Keratinocyte (primary cell): ENCODE measurements at regions not wholly inside any gene's neighbourhood (a gene's known extent, or its start where the extent isn't known, plus 50 kb on each side); places are given as distances from the start of the nearest gene placed in this dataset.

Experiments used
- DNase-seq: peaks from one replicate; pipeline ENCODE4 v3.0.0-alpha.2; 2011; ENCODE audit warnings: low read depth, missing footprints, low spot score
- FAIRE-seq: peaks from 2 replicates; lab custom pipeline; 2011; peaks lifted over from hg19 to GRCh38; lab: Jason Lieb, UNC
- H2AFZ ChIP-seq: 2 replicates; pipeline ENCODE4 v1.6.0; 2012; ENCODE audit warnings: low read length, control low read depth, inconsistent platforms; ENCODE audit not compliant: control insufficient read depth
- H3K27ac ChIP-seq: 2 replicates; pipeline ENCODE4 v1.5.1; 2011; ENCODE audit warnings: low read length; ENCODE audit not compliant: control insufficient read depth, insufficient read depth
- H3K27me3 ChIP-seq: 3 replicates; pipeline ENCODE4 v1.6.0; 2011; ENCODE audit warnings: low read length; ENCODE audit not compliant: control insufficient read depth, insufficient read depth; ENCODE audit errors: extremely low read depth
- H3K36me3 ChIP-seq, 2 experiments: 2 replicates in 1 of 2; 3 replicates in 1 of 2; pipeline ENCODE4 v1.5.1; 2011; ENCODE audit warnings: low read length in 2 of 2, mild to moderate bottlenecking in 1 of 2; ENCODE audit not compliant: control insufficient read depth in 2 of 2, insufficient read depth in 2 of 2; ENCODE audit errors: extremely low read depth in 1 of 2
- H3K4me1 ChIP-seq: 3 replicates; pipeline ENCODE4 v1.5.1; 2011; ENCODE audit warnings: low read length; ENCODE audit not compliant: control insufficient read depth, insufficient read depth; ENCODE audit errors: extremely low read depth
- H3K4me2 ChIP-seq: 3 replicates; pipeline ENCODE4 v1.6.0; 2011; ENCODE audit warnings: low read depth, low read length; ENCODE audit not compliant: control insufficient read depth, insufficient read depth; ENCODE audit errors: extremely low read depth
- H3K4me3 ChIP-seq, 3 experiments: fragments of 200-600 bp in 1 of 3; sonication (generic) in 1 of 3; 2 replicates in 2 of 3; 3 replicates in 1 of 3; pipeline ENCODE4 v1.5.1; 2011 to 2016; ENCODE audit warnings: low read length in 3 of 3, mild to moderate bottlenecking in 3 of 3, control low read depth in 2 of 3, inconsistent platforms in 1 of 3, low read depth in 1 of 3, mixed read lengths in 1 of 3, mixed run types in 1 of 3, moderate library complexity in 1 of 3; ENCODE audit not compliant: control insufficient read depth in 2 of 3, insufficient read depth in 2 of 3; ENCODE audit errors: extremely low read depth in 1 of 3
- H3K79me2 ChIP-seq: 2 replicates; pipeline ENCODE4 v1.6.0; 2012; ENCODE audit warnings: low read length; ENCODE audit not compliant: control insufficient read depth, insufficient read depth
- H3K9ac ChIP-seq: 3 replicates; pipeline ENCODE4 v1.6.0; 2011; ENCODE audit warnings: low read length; ENCODE audit not compliant: control insufficient read depth, insufficient read depth; ENCODE audit errors: extremely low read depth
- H3K9me1 ChIP-seq: 3 replicates; pipeline ENCODE4 v1.6.0; 2011; ENCODE audit warnings: low read length; ENCODE audit not compliant: control insufficient read depth, insufficient read depth; ENCODE audit errors: extremely low read depth
- H3K9me3 ChIP-seq: 2 replicates; pipeline ENCODE4 v1.5.1; 2012; ENCODE audit warnings: low read depth, low read length; ENCODE audit not compliant: control insufficient read depth
- H4K20me1 ChIP-seq: 3 replicates; pipeline ENCODE4 v1.6.0; 2011; ENCODE audit warnings: low read length; ENCODE audit not compliant: control insufficient read depth, insufficient read depth; ENCODE audit errors: extremely low read depth
- EZH2 ChIP-seq: IDR thresholded peaks from one replicate; pipeline ENCODE4 v1.6.1; 2012; ENCODE audit warnings: inconsistent platforms, mild to moderate bottlenecking, low read length, moderate library complexity
- dilution Hi-C: fragments of 300-500 bp; cut with MboI; formaldehyde crosslinking; loops from one replicate; pipeline ENCODE4 v1.7.0; 2020; ENCODE audit warnings: low sequenced_read_pairs; ENCODE audit not compliant: extremely low pct_ligation_motif_present
- TF ChIP-seq, protein P1 (sequence below), 3 experiments: IDR thresholded peaks in 1 of 3; conservative IDR thresholded peaks in 1 of 3; optimal IDR thresholded peaks in 1 of 3; 2 replicates in 2 of 3; 3 replicates in 1 of 3; pipeline versions ENCODE3 to v1.5.1; 2011; ENCODE audit warnings: low read length in 3 of 3, mild to moderate bottlenecking in 3 of 3, moderate library complexity in 2 of 3, control low read depth in 1 of 3, inconsistent platforms in 1 of 3; ENCODE audit not compliant: insufficient read depth in 2 of 3; ENCODE audit errors: extremely low read depth in 1 of 3

DNA sequence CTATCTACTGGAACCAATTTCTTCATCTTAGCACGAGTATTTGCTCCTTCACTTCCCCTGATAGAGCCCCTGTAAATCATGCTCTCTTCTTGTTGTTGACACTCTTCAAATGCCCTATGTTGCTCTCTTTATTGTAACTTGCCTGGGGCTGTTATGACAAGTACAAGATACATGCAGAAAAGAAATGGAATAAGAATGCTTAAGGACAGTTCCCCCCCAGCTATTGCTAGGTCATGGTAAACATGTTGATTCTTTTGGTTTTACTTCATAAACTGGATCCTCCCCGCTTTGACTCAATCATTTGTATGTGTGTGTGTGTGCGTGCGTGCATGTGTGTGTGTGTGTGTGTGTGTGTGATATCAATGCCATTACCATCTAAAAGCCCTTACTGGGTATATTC lies 368.5 kb upstream of the CNTNAP5 start:
- Histone ChIP-seq H3K4me2 (no peak overlapping the region), H3K36me3 (no peaks in the 10 kb centered on the region), H4K20me1 (no peaks in the 10 kb centered on the region), H3K9ac (no peak overlapping the region), H3K9me1 (no peaks in the 10 kb centered on the region), H3K27ac (no peak overlapping the region), H3K79me2 (no peaks in the 10 kb centered on the region), H2AFZ (no peak overlapping the region), H3K27me3 (no peaks in the 10 kb centered on the region), H3K4me3 (no peak overlapping the region), H3K9me3 (no peaks in the 10 kb centered on the region), H3K4me1 (no peaks in the 10 kb centered on the region)
- no peak for FAIRE-seq
- TF ChIP-seq, protein P1, sequence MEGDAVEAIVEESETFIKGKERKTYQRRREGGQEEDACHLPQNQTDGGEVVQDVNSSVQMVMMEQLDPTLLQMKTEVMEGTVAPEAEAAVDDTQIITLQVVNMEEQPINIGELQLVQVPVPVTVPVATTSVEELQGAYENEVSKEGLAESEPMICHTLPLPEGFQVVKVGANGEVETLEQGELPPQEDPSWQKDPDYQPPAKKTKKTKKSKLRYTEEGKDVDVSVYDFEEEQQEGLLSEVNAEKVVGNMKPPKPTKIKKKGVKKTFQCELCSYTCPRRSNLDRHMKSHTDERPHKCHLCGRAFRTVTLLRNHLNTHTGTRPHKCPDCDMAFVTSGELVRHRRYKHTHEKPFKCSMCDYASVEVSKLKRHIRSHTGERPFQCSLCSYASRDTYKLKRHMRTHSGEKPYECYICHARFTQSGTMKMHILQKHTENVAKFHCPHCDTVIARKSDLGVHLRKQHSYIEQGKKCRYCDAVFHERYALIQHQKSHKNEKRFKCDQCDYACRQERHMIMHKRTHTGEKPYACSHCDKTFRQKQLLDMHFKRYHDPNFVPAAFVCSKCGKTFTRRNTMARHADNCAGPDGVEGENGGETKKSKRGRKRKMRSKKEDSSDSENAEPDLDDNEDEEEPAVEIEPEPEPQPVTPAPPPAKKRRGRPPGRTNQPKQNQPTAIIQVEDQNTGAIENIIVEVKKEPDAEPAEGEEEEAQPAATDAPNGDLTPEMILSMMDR (optimal IDR thresholded peaks at IDR 0.05 in 1 of 3, IDR thresholded peaks at IDR 0.05 in 1 of 3, conservative IDR thresholded peaks at IDR 0.05 in 1 of 3; ENCODE audit: extremely low read depth in 1 of 3, insufficient read depth in 2 of 3, low read length in 3 of 3) = no peak
- no peak for TF ChIP-seq EZH2
- dilution Hi-C loops = no loop called here
- no peak for DNase-seq

DNA sequence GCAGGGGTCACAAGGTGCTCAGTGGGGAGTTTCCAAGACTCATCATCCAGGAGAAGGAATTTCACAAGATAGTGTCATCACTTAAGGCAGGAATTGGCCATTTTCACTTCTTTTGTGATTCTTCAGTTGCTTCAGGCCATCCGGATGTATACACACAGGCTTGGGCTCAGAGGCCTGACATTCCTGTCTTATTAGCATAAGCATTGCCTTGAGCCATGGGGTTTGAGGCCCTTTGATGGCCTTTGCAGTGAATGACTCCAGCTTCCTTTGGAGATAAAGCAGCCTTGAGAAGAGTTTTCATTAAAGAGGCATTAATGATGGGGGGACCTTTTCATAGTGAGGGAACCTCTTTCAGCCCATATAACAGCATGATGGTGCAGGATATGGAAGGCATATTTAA lies 366.0 kb upstream of the CNTNAP5 start:
- DNase-seq = no peak
- dilution Hi-C loops = no loop called here

More for the DNA sequence above, 366.0 kb upstream of the CNTNAP5 start:
- Histone ChIP-seq H3K36me3 (no peaks in the 10 kb centered on the region), H4K20me1 (no peaks in the 10 kb centered on the region), H3K9me1 (no peaks in the 10 kb centered on the region), H3K27ac (no peak overlapping the region), H2AFZ (no peak overlapping the region), H3K79me2 (no peaks in the 10 kb centered on the region), H3K4me1 (no peaks in the 10 kb centered on the region), H3K4me3 (no peak overlapping the region), H3K9ac (no peak overlapping the region), H3K4me2 (no peak overlapping the region), H3K27me3 (no peaks in the 10 kb centered on the region), H3K9me3 (no peaks in the 10 kb centered on the region)
- no peak for TF ChIP-seq EZH2
- TF ChIP-seq, protein P1 (optimal IDR thresholded peaks at IDR 0.05 in 1 of 3, IDR thresholded peaks at IDR 0.05 in 1 of 3, conservative IDR thresholded peaks at IDR 0.05 in 1 of 3; ENCODE audit: extremely low read depth in 1 of 3, insufficient read depth in 2 of 3, low read length in 3 of 3) = no peak
- FAIRE-seq = no peak
